WTC11 (cell line): ENCODE measurements at regions not wholly inside any gene's neighbourhood (a gene's known extent, or its start where the extent isn't known, plus 50 kb on each side); places are given as distances from the start of the nearest gene placed in this dataset.

Experiments used
- ATAC-seq: fragments of 200-7000 bp; cut with Tn5 transposase; 2 replicates; pipeline ENCODE4 v1.10.0; 2021; ENCODE audit warnings: mild to moderate bottlenecking, moderate library complexity
- CTCF ChIA-PET: fragments of 300-600 bp; sonication (Branson Sonifier 250); formaldehyde crosslinking; loops from one replicate; lab custom pipeline; 2021; ENCODE audit warnings: antibody characterized with exemption; lab: Charles Lee
- POLR2A ChIA-PET: fragments of 350-600 bp; sonication (Branson Sonifier 250); formaldehyde crosslinking; loops from one replicate; lab custom pipeline; 2021; ENCODE audit warnings: antibody characterized with exemption; lab: Charles Lee
- DNase-seq: peaks from one replicate; pipeline ENCODE4 v3.0.0; 2021; ENCODE audit warnings: low spot score
- H3K27ac Mint-ChIP-seq: 2 replicates; pipeline ENCODE4 v1.8.0; 2021; ENCODE audit warnings: mixed read lengths
- H3K27me3 Mint-ChIP-seq: 2 replicates; pipeline ENCODE4 v1.8.0; 2021; ENCODE audit warnings: low read depth, mild to moderate bottlenecking, moderate library complexity, mixed read lengths
- H3K36me3 Mint-ChIP-seq: 2 replicates; pipeline ENCODE4 v1.8.0; 2021; ENCODE audit warnings: mixed read lengths
- H3K4me1 Mint-ChIP-seq: 2 replicates; pipeline ENCODE4 v1.8.0; 2022; ENCODE audit warnings: mixed read lengths
- H3K4me3 Mint-ChIP-seq: 2 replicates; pipeline ENCODE4 v1.8.0; 2021; ENCODE audit warnings: mild to moderate bottlenecking, moderate library complexity, mixed read lengths
- H3K9me3 Mint-ChIP-seq: 2 replicates; pipeline ENCODE4 v1.8.0; 2021; ENCODE audit warnings: mixed read lengths
- CREM ChIP-seq: sonication (generic); formaldehyde crosslinking; IDR thresholded peaks from 2 replicates; pipeline ENCODE4 v1.8.1; 2022; ENCODE audit warnings: mild to moderate bottlenecking, missing genetic modification reagents, moderate library complexity
- E2F1 ChIP-seq: sonication (generic); formaldehyde crosslinking; IDR thresholded peaks from 2 replicates; pipeline ENCODE4 v1.8.0; 2022; ENCODE audit warnings: mild to moderate bottlenecking, missing genetic modification reagents
- E2F5 ChIP-seq: sonication (generic); formaldehyde crosslinking; IDR thresholded peaks from 2 replicates; pipeline ENCODE4 v1.8.1; 2022; ENCODE audit warnings: mild to moderate bottlenecking, moderate library complexity, missing genetic modification reagents
- ESRRA ChIP-seq: sonication (generic); formaldehyde crosslinking; IDR thresholded peaks from 2 replicates; pipeline ENCODE4 v1.8.1; 2022; ENCODE audit warnings: mild to moderate bottlenecking, missing genetic modification reagents, borderline replicate concordance
- FOXJ3 ChIP-seq: sonication (generic); formaldehyde crosslinking; IDR thresholded peaks from 2 replicates; pipeline ENCODE4 v1.9.0; 2021; ENCODE audit warnings: missing genetic modification reagents, mild to moderate bottlenecking, borderline replicate concordance
- FOXK1 ChIP-seq: sonication (generic); formaldehyde crosslinking; IDR thresholded peaks from 2 replicates; pipeline ENCODE4 v1.8.0; 2022; ENCODE audit warnings: mild to moderate bottlenecking, moderate library complexity, missing genetic modification reagents
- FOXP4 ChIP-seq: sonication (generic); formaldehyde crosslinking; IDR thresholded peaks from 2 replicates; pipeline ENCODE4 v1.8.0; 2022; ENCODE audit warnings: mild to moderate bottlenecking, missing genetic modification reagents
- GRHL2 ChIP-seq: fragments of 250-450 bp; sonication (Bioruptor Pico); IDR thresholded peaks from 2 replicates; pipeline ENCODE4 v1.8.0; 2022; ENCODE audit warnings: mild to moderate bottlenecking, moderate library complexity; ENCODE audit not compliant: insufficient replicate concordance, severe bottlenecking
- HMGA2 ChIP-seq: fragments of 250-450 bp; sonication (Bioruptor Pico); IDR thresholded peaks from 2 replicates; pipeline ENCODE4 v1.4.0; 2021; ENCODE audit warnings: mild to moderate bottlenecking, moderate library complexity
- NFE2L1 ChIP-seq: sonication (generic); formaldehyde crosslinking; IDR thresholded peaks from 2 replicates; pipeline ENCODE4 v1.8.1; 2023; ENCODE audit warnings: missing genetic modification reagents
- NFYB ChIP-seq: sonication (generic); formaldehyde crosslinking; conservative IDR thresholded peaks from 2 replicates; pipeline ENCODE4 v1.8.0; 2022; ENCODE audit warnings: low read depth, missing genetic modification reagents
- PRRX2 ChIP-seq: fragments of 250-450 bp; sonication (Bioruptor Pico); IDR thresholded peaks from 2 replicates; pipeline ENCODE4 v1.8.0; 2021; ENCODE audit warnings: mild to moderate bottlenecking
- SMAD4 ChIP-seq: sonication (generic); formaldehyde crosslinking; IDR thresholded peaks from 2 replicates; pipeline ENCODE4 v1.8.0; 2022; ENCODE audit warnings: mild to moderate bottlenecking, missing genetic modification reagents
- ZBTB21 ChIP-seq: sonication (generic); formaldehyde crosslinking; IDR thresholded peaks from 2 replicates; pipeline ENCODE4 v1.8.1; 2023; ENCODE audit warnings: mild to moderate bottlenecking, missing genetic modification reagents, borderline replicate concordance
- ZNF396 ChIP-seq: fragments of 250-450 bp; sonication (Bioruptor Pico); IDR thresholded peaks from 2 replicates; pipeline ENCODE4 v1.8.0; 2021; ENCODE audit warnings: mild to moderate bottlenecking, moderate library complexity, borderline replicate concordance
- ZNF512 ChIP-seq: sonication (generic); formaldehyde crosslinking; IDR thresholded peaks from 2 replicates; pipeline ENCODE4 v1.8.1; 2022; ENCODE audit warnings: missing genetic modification reagents, borderline replicate concordance
- ZNF532 ChIP-seq: fragments of 250-450 bp; sonication (Bioruptor Pico); IDR thresholded peaks from 2 replicates; pipeline ENCODE4 v1.9.0; 2021; ENCODE audit warnings: mild to moderate bottlenecking, borderline replicate concordance
- TF ChIP-seq, protein P1 (sequence below): sonication (generic); formaldehyde crosslinking; IDR thresholded peaks from 2 replicates; pipeline ENCODE4 v1.8.0; 2022; ENCODE audit warnings: mild to moderate bottlenecking, missing genetic modification reagents
- TF ChIP-seq, protein P2 (sequence below): fragments of 250-450 bp; sonication (Bioruptor Pico); IDR thresholded peaks from 2 replicates; pipeline ENCODE4 v1.8.0; 2021; ENCODE audit warnings: mild to moderate bottlenecking
- TF ChIP-seq, protein P3 (sequence below): sonication (generic); formaldehyde crosslinking; IDR thresholded peaks from 2 replicates; pipeline ENCODE4 v1.8.1; 2023; ENCODE audit warnings: mild to moderate bottlenecking, moderate library complexity, missing genetic modification reagents

GRCh38 chr5:119860463-119860862, 231.1 kb downstream of the FAM170A start (continued):
- TF ChIP-seq ZNF512 (no peak), ZNF532 (CRISPR knock-in tag) (no peak), FOXP4 (no peak), E2F1 (CRISPR knock-in tag) (no peak), E2F5 (no peak), ZBTB21 (CRISPR knock-in tag) (no peak), SMAD4 (no peak)

GRCh38 chr5:119862619-119863018, 233.3 kb downstream of the FAM170A start:
- POLR2A ChIA-PET = no interaction called here
- CTCF ChIA-PET = no interaction called here
- Mint-ChIP-seq H3K4me1 (peaks cover 7% of the 10 kb centered on the region), H3K9me3 (peaks cover 4% of the 10 kb centered on the region), H3K36me3 (no peaks in the 10 kb centered on the region), H3K27me3 (no peaks in the 10 kb centered on the region), H3K4me3 (no peak overlapping the region), H3K27ac (no peak overlapping the region)
- no peak for ATAC-seq
- no peak for DNase-seq
- no peak for TF ChIP-seq HMGA2
- TF ChIP-seq CREM (CRISPR knock-in tag) = no peak
- no peak for TF ChIP-seq PRRX2 (CRISPR knock-in tag)
- no peak for TF ChIP-seq NFE2L1 (CRISPR knock-in tag)
- TF ChIP-seq, protein P1, sequence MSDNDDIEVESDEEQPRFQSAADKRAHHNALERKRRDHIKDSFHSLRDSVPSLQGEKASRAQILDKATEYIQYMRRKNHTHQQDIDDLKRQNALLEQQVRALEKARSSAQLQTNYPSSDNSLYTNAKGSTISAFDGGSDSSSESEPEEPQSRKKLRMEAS (CRISPR knock-in tag) = no peak
- TF ChIP-seq NFYB (CRISPR knock-in tag) = no peak
- no peak for TF ChIP-seq ESRRA (CRISPR knock-in tag)
- TF ChIP-seq GRHL2 (CRISPR knock-in tag) = no peak
- TF ChIP-seq, protein P2, sequence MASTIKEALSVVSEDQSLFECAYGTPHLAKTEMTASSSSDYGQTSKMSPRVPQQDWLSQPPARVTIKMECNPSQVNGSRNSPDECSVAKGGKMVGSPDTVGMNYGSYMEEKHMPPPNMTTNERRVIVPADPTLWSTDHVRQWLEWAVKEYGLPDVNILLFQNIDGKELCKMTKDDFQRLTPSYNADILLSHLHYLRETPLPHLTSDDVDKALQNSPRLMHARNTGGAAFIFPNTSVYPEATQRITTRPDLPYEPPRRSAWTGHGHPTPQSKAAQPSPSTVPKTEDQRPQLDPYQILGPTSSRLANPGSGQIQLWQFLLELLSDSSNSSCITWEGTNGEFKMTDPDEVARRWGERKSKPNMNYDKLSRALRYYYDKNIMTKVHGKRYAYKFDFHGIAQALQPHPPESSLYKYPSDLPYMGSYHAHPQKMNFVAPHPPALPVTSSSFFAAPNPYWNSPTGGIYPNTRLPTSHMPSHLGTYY (CRISPR knock-in tag) = no peak
- TF ChIP-seq, protein P3, sequence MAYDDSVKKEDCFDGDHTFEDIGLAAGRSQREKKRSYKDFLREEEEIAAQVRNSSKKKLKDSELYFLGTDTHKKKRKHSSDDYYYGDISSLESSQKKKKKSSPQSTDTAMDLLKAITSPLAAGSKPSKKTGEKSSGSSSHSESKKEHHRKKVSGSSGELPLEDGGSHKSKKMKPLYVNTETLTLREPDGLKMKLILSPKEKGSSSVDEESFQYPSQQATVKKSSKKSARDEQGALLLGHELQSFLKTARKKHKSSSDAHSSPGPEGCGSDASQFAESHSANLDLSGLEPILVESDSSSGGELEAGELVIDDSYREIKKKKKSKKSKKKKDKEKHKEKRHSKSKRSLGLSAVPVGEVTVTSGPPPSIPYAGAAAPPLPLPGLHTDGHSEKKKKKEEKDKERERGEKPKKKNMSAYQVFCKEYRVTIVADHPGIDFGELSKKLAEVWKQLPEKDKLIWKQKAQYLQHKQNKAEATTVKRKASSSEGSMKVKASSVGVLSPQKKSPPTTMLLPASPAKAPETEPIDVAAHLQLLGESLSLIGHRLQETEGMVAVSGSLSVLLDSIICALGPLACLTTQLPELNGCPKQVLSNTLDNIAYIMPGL (CRISPR knock-in tag) = no peak
- TF ChIP-seq E2F1 (CRISPR knock-in tag) = no peak
- no peak for TF ChIP-seq ZNF396
- TF ChIP-seq FOXK1 (CRISPR knock-in tag) = no peak
- no peak for TF ChIP-seq FOXJ3
